H1 (cell line): ENCODE measurements at regions not wholly inside any gene's neighbourhood (a gene's known extent, or its start where the extent isn't known, plus 50 kb on each side); places are given as distances from the start of the nearest gene placed in this dataset.

Source experiments
- PHF8 ChIP-seq: fragments of 200-600 bp; sonication (generic); conservative IDR thresholded peaks from 2 replicates; pipeline ENCODE4 v1.7.1; 2012; ENCODE audit warnings: low read depth, mild to moderate bottlenecking, inconsistent platforms, low read length, moderate library complexity
- POLR2A ChIP-seq, 2 experiments: IDR thresholded peaks; 1 replicate in 1 of 2; 2 replicates in 1 of 2; pipeline ENCODE4 v1.6.1; 2011; ENCODE audit warnings: low read depth in 2 of 2, low read length in 2 of 2, mild to moderate bottlenecking in 2 of 2; ENCODE audit errors: control extremely low read depth in 1 of 2
- SAP30 ChIP-seq: fragments of 300-600 bp; sonication (generic); IDR thresholded peaks from 2 replicates; pipeline ENCODE4 v1.7.1; 2012; ENCODE audit warnings: low read length, moderate library complexity, mild to moderate bottlenecking, inconsistent platforms; ENCODE audit not compliant: insufficient read depth, insufficient replicate concordance
- SP2 ChIP-seq: IDR thresholded peaks from 2 replicates; pipeline ENCODE4 v1.6.1; 2012; ENCODE audit warnings: mild to moderate bottlenecking, low read length, inconsistent platforms
- TAF1 ChIP-seq: IDR thresholded peaks from 2 replicates; pipeline ENCODE4 v1.6.1; 2011; ENCODE audit warnings: mild to moderate bottlenecking, low read depth, low read length
- TBP ChIP-seq: IDR thresholded peaks from 2 replicates; pipeline ENCODE4 v1.6.1; 2011; ENCODE audit warnings: low read depth, low read length, improper control_type of control experiment
- TF ChIP-seq, protein P1 (sequence below), 3 experiments: IDR thresholded peaks; 1 replicate in 2 of 3; 2 replicates in 1 of 3; pipeline versions ENCODE4 v1.5.1 to v1.6.1; 2011; ENCODE audit warnings: low read length in 3 of 3, mild to moderate bottlenecking in 3 of 3, inconsistent platforms in 2 of 3, low read depth in 1 of 3, moderate library complexity in 1 of 3; ENCODE audit not compliant: insufficient read depth in 1 of 3; ENCODE audit errors: control extremely low read depth in 1 of 3

DNA sequence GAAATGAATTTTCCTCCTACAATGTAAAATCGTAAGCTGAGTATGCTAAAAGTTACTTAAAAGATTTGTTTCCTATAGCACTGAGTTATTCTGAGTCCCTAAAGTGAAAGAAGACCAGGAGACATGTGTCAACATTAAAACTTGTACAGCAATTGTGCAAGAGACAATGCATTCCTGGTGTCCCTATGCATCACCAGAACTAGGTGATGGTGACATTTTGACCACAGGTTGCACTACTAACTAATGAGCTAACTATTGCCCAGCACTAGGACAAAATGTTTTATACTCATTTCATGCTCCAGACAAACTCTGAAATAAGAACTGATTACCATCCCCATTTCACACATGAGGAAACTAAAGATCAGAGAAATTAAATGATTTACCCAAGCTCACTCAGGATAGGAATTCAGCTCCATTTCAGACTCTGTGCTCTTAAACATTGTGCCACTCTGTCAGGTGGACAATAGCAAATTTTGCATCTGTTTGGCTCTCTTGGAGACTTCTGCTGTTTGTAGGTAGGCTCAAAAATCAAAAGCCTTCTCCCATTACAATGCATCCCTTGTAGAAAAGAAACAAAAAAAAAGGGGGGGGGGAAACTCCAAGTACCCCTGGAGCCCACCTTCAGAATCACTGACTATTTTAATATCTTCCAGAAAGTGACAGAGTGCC lies 269.2 kb downstream of the ACTL7B start:
- TF ChIP-seq SAP30 (no peak), TBP (no peak), TAF1 (no peak), PHF8 (no peak), SP2 (no peak), POLR2A (IDR thresholded peaks at IDR 0.05; ENCODE audit: control extremely low read depth in 1 of 2, low read depth in 2 of 2, low read length in 2 of 2) (no peak)
- TF ChIP-seq, protein P1, sequence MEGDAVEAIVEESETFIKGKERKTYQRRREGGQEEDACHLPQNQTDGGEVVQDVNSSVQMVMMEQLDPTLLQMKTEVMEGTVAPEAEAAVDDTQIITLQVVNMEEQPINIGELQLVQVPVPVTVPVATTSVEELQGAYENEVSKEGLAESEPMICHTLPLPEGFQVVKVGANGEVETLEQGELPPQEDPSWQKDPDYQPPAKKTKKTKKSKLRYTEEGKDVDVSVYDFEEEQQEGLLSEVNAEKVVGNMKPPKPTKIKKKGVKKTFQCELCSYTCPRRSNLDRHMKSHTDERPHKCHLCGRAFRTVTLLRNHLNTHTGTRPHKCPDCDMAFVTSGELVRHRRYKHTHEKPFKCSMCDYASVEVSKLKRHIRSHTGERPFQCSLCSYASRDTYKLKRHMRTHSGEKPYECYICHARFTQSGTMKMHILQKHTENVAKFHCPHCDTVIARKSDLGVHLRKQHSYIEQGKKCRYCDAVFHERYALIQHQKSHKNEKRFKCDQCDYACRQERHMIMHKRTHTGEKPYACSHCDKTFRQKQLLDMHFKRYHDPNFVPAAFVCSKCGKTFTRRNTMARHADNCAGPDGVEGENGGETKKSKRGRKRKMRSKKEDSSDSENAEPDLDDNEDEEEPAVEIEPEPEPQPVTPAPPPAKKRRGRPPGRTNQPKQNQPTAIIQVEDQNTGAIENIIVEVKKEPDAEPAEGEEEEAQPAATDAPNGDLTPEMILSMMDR (IDR thresholded peaks at IDR 0.05; ENCODE audit: control extremely low read depth in 1 of 3, insufficient read depth in 1 of 3, low read depth in 1 of 3, low read length in 3 of 3) = no peak
